ENCODE measurements at regions not wholly inside any gene's neighbourhood (a gene's known extent, or its start where the extent isn't known, plus 50 kb on each side); places are given as distances from the start of the nearest gene placed in this dataset.

- TF ChIP-seq CTCF (IDR thresholded peaks at IDR 0.05) = no peak
- TF ChIP-seq POLR2A (IDR thresholded peaks at IDR 0.05) = no peak
These were observed 206.1 kb downstream of the LHFPL1 start for GRCh38 chrX:112473654-112474053.
